Smooth muscle cell (in vitro differentiated cells): ENCODE measurements at regions not wholly inside any gene's neighbourhood (a gene's known extent, or its start where the extent isn't known, plus 50 kb on each side); places are given as distances from the start of the nearest gene placed in this dataset.

Source experiments
- DNase-seq: peaks from one replicate; lab custom pipeline; 2025; ENCODE audit not compliant: unreplicated experiment; lab: John Stamatoyannopoulos, UW
- H2AFZ ChIP-seq: fragments of 200-600 bp; sonication (generic); 2 replicates; pipeline ENCODE4 v1.6.0; 2016; ENCODE audit warnings: antibody characterized with exemption, low read depth, mild to moderate bottlenecking
- H3F3A ChIP-seq: fragments of 200-600 bp; sonication (generic); 2 replicates; pipeline ENCODE4 v1.6.0; 2017; ENCODE audit warnings: antibody characterized with exemption, low read depth
- H3K27ac ChIP-seq: fragments of 200-600 bp; sonication (generic); 2 replicates; pipeline ENCODE4 v1.5.1; 2016; ENCODE audit warnings: low read depth, mild to moderate bottlenecking
- H3K27me3 ChIP-seq: fragments of 200-600 bp; sonication (generic); 2 replicates; pipeline ENCODE4 v1.6.1; 2016; ENCODE audit warnings: low read depth, mild to moderate bottlenecking
- H3K36me3 ChIP-seq: fragments of 200-600 bp; sonication (generic); 2 replicates; pipeline ENCODE4 v1.5.1; 2016; ENCODE audit warnings: low read depth
- H3K4me1 ChIP-seq: fragments of 200-600 bp; sonication (generic); 2 replicates; pipeline ENCODE4 v1.5.1; 2016; ENCODE audit warnings: low read depth
- H3K4me2 ChIP-seq: fragments of 200-600 bp; sonication (generic); 2 replicates; pipeline ENCODE4 v1.6.0; 2016; ENCODE audit warnings: mild to moderate bottlenecking
- H3K4me3 ChIP-seq: fragments of 200-600 bp; sonication (generic); 2 replicates; pipeline ENCODE4 v1.5.1; 2016; ENCODE audit warnings: mild to moderate bottlenecking
- H3K79me2 ChIP-seq: fragments of 200-600 bp; sonication (generic); 2 replicates; pipeline ENCODE4 v1.6.0; 2016; ENCODE audit warnings: low read depth, mild to moderate bottlenecking
- H3K9ac ChIP-seq: fragments of 200-600 bp; sonication (generic); 2 replicates; pipeline ENCODE4 v1.6.0; 2016; ENCODE audit warnings: low read depth
- H3K9me3 ChIP-seq: fragments of 200-600 bp; sonication (generic); replicated peaks from 2 replicates; pipeline ENCODE4 v1.5.1; 2016; ENCODE audit warnings: low read depth
- H4K20me1 ChIP-seq: fragments of 200-600 bp; sonication (generic); 2 replicates; pipeline ENCODE4 v1.6.0; 2016; ENCODE audit warnings: low read depth
- WGBS: methylation state at CpG from one replicate; pipeline ENCODE4 v1.1.7; 2016; ENCODE audit warnings: low lambda C conversion rate; 5-methylcytosine and 5-hydroxymethylcytosine counted together
- TF ChIP-seq, protein P1 (sequence below): fragments of 200-600 bp; sonication (generic); IDR thresholded peaks from 2 replicates; pipeline ENCODE4 v1.5.1; 2017; ENCODE audit warnings: borderline replicate concordance, mild to moderate bottlenecking, antibody characterized with exemption; ENCODE audit not compliant: insufficient read depth, poor library complexity, severe bottlenecking

DNA sequence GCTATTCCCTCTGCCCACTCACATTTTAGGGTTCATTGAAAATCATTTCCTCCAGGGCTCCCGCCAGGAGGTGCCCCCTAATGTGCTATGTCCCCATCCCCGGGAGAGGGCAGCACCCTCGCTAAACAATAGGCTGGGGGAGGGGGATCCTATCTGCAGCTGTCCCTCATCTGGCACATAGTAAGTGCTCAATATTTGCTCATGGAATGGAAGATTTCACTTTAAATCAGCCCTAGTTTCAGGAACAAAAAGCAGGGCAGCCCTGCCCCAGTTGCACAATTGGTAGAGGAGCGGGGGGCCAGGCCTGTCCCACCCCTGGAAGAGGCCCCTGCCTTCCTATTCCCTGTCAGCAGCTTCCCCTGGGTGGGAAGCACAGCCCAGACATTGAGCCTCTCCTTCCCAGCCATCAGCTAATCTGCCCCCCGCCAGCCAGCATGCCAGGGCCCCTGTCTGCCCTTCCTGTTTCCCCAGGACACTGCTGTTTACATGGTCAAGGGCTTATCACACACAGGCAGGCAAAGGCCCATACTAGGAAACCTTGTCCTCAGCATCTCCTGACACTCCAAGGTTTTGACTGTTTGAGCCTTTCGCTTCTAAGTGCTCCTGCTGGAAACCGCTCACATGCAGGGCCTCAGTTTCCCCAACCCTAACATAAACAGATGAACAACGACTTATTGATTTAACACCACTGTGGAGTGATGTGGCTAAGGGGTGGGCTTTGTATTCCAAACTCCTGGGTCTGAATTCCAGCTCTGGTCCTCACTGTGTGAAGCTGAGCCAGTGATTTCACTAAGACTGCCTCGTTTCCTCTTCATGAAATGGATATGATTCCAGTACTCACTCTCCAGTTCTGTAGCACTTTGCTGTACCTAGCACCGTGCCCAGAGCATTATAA, 130.7 kb upstream of the ZMIZ1 start:
- H3K27me3 ChIP-seq: no peaks in the 10 kb centered on the region
- H3K4me2 ChIP-seq: peak overlapping the region; percentile 8
- no peak for DNase-seq
- no peak overlapping the region for H3K4me3 ChIP-seq
- H3K79me2 ChIP-seq: no peaks in the 10 kb centered on the region
- TF ChIP-seq, protein P1, sequence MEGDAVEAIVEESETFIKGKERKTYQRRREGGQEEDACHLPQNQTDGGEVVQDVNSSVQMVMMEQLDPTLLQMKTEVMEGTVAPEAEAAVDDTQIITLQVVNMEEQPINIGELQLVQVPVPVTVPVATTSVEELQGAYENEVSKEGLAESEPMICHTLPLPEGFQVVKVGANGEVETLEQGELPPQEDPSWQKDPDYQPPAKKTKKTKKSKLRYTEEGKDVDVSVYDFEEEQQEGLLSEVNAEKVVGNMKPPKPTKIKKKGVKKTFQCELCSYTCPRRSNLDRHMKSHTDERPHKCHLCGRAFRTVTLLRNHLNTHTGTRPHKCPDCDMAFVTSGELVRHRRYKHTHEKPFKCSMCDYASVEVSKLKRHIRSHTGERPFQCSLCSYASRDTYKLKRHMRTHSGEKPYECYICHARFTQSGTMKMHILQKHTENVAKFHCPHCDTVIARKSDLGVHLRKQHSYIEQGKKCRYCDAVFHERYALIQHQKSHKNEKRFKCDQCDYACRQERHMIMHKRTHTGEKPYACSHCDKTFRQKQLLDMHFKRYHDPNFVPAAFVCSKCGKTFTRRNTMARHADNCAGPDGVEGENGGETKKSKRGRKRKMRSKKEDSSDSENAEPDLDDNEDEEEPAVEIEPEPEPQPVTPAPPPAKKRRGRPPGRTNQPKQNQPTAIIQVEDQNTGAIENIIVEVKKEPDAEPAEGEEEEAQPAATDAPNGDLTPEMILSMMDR: peak; percentile 9
- H2AFZ ChIP-seq: peak overlapping the region; percentile 41
- H3K27ac ChIP-seq: peak overlapping the region; percentile 6
- no peaks in the 10 kb centered on the region for H3K9me3 ChIP-seq
- peaks cover 5% of the 10 kb centered on the region for H3K4me1 ChIP-seq
- no peak overlapping the region for H3K9ac ChIP-seq
- H3F3A ChIP-seq: no peaks in the 10 kb centered on the region
- H3K36me3 ChIP-seq: no peaks in the 10 kb centered on the region
- no peaks in the 10 kb centered on the region for H4K20me1 ChIP-seq
- 46% methylated on average over 10 of the region's 10 CpGs for WGBS

DNA sequence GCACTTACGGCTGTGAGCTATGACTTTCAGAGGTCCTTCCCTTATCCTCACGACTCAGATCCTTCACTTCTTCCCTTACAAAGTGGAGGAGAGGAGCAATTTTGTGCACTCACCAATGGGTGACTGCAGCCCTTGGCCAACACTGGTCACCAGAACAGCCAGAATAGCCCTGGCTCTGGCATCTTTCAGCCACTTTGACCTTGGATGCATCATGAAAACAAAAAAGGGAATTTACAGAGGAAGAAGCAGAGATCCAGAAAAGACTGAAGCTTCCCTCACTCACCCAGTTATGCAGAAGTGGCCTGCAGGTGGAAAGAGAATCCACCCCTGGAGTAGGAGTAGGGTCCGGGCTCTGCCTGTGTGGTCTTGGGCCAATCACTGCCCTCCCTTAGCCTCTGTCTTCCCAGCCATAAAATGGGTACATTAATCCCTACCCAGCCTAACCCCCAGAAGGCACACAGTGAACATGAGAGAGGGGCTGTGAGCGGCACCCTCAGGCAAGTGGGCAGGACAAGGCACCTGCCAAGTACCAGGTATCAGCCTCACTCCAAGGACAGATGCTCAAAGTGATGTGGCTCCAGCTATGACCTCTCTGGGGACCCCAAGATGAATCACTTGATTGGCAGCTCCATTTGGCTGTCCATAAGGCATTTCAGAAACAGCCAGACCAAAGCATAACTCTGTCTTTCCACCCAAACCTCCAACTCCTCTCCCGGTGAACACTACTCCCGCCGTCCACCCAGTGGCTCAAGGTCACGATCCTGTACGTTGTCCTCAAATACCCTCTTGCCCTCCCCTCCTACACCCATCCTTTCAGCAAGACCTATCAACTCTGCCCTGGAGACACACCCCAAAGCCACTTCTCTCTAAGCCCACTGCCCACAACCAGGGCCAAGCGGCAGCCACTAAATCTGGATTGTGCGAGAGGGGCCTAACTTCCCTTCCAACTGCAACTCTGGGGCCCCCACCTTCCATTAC, 129.8 kb upstream of the ZMIZ1 start:
- 93% methylated on average over 11 of the region's 11 CpGs for WGBS
- Histone ChIP-seq H2AFZ (no peak overlapping the region), H3K27me3 (no peaks in the 10 kb centered on the region), H3K79me2 (no peaks in the 10 kb centered on the region), H3K36me3 (no peaks in the 10 kb centered on the region), H3F3A (peaks cover 7% of the 10 kb centered on the region), H4K20me1 (no peaks in the 10 kb centered on the region), H3K27ac (no peak overlapping the region), H3K9me3 (no peaks in the 10 kb centered on the region), H3K4me2 (no peak overlapping the region), H3K4me3 (no peak overlapping the region), H3K9ac (no peak overlapping the region), H3K4me1 (peaks cover 5% of the 10 kb centered on the region)
- no peak for DNase-seq
- TF ChIP-seq, protein P1: no peak

DNA sequence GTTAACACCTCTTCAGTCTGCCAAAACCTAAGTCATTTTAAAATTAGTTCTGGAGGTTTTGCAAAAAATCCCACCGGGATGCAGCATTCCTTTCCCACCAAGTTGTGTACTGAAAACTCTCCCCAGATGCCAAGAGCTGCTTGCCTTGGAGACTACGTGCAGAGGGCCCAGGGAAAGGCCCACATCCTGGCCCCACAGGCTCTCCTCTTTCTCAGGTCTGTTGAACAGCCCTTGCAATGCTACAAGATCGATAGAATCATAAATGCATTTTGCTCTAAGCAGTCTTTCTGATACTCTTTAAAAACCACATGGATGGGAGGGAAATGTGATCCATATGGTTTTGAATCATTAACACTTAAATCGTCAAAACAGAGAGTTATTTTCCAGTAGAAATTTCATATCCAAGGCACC, 126.7 kb upstream of the ZMIZ1 start:
- H3K4me1 ChIP-seq: peaks cover 5% of the 10 kb centered on the region
- no peak overlapping the region for H3K27ac ChIP-seq
- no peaks in the 10 kb centered on the region for H4K20me1 ChIP-seq
- no peak overlapping the region for H2AFZ ChIP-seq
- no peak for DNase-seq
- H3K9me3 ChIP-seq: no peaks in the 10 kb centered on the region
- H3K36me3 ChIP-seq: no peaks in the 10 kb centered on the region
- H3F3A ChIP-seq: peaks cover 7% of the 10 kb centered on the region
- TF ChIP-seq, protein P1: no peak
- H3K4me3 ChIP-seq: no peak overlapping the region
- WGBS: 68% methylated on average over 4 of the region's 4 CpGs
- no peak overlapping the region for H3K9ac ChIP-seq
- H3K4me2 ChIP-seq: no peak overlapping the region
- no peaks in the 10 kb centered on the region for H3K79me2 ChIP-seq
- no peaks in the 10 kb centered on the region for H3K27me3 ChIP-seq
